ENCODE measurements at regions not wholly inside any gene's neighbourhood (a gene's known extent, or its start where the extent isn't known, plus 50 kb on each side); places are given as distances from the start of the nearest gene placed in this dataset.

DNA sequence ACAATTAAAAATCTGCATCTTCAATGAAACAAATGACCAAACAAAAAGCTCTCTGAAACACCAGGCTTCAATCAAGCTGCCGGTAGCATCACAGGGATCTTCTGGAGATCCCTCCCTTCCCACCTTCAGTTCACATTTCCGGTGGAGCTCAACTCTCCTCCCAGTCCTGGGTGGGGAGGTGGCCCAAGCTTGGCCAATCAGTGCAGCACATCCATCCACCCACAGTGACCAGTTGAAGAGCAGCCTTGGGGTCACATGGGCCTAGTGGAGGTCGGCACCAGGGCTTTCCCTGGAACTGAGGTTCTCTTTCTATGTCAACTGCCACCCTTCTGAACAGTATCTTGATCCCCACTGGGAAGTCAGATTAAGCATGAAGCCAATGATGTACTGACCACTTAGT is 620.1 kb upstream of the MGMT start:
- Histone ChIP-seq H3K9me3 (ENCODE audit: low read length) (no peaks in the 10 kb centered on the region), H3K27me3 (ENCODE audit: insufficient read depth, low read depth, low read length) (no peaks in the 10 kb centered on the region), H2AFZ (ENCODE audit: low read depth, low read length) (no peak overlapping the region), H3K9ac (ENCODE audit: low read length) (no peak overlapping the region), H4K20me1 (ENCODE audit: insufficient read depth) (no peaks in the 10 kb centered on the region), H3K79me2 (replicated peaks; ENCODE audit: insufficient read depth, low read length) (no peaks in the 10 kb centered on the region), H3K4me3 (ENCODE audit: low read length) (no peak overlapping the region), H3F3A (ENCODE audit: insufficient read depth, low read length, poor library complexity, severe bottlenecking) (no peaks in the 10 kb centered on the region), H3K4me2 (ENCODE audit: low read length) (no peak overlapping the region), H3K36me3 (ENCODE audit: insufficient read depth, low read length) (no peaks in the 10 kb centered on the region), H3K27ac (ENCODE audit: low read length) (no peak overlapping the region), H3K9me2 (ENCODE audit: insufficient read depth, low read length) (no peaks in the 10 kb centered on the region)
- no peak for TF ChIP-seq EZH2 (IDR thresholded peaks at IDR 0.05; ENCODE audit: borderline replicate concordance, insufficient read depth, low read length, poor library complexity, severe bottlenecking)
- no peak for TF ChIP-seq EP300 (conservative IDR thresholded peaks at IDR 0.05; ENCODE audit: poor library complexity, severe bottlenecking)
- no peak for TF ChIP-seq SMC3 (conservative IDR thresholded peaks at IDR 0.05; ENCODE audit: poor library complexity)
- TF ChIP-seq RAD21 (conservative IDR thresholded peaks at IDR 0.05), result no peak
- TF ChIP-seq MXI1 (conservative IDR thresholded peaks at IDR 0.05; ENCODE audit: poor library complexity, severe bottlenecking), result no peak
- TF ChIP-seq, protein P1, sequence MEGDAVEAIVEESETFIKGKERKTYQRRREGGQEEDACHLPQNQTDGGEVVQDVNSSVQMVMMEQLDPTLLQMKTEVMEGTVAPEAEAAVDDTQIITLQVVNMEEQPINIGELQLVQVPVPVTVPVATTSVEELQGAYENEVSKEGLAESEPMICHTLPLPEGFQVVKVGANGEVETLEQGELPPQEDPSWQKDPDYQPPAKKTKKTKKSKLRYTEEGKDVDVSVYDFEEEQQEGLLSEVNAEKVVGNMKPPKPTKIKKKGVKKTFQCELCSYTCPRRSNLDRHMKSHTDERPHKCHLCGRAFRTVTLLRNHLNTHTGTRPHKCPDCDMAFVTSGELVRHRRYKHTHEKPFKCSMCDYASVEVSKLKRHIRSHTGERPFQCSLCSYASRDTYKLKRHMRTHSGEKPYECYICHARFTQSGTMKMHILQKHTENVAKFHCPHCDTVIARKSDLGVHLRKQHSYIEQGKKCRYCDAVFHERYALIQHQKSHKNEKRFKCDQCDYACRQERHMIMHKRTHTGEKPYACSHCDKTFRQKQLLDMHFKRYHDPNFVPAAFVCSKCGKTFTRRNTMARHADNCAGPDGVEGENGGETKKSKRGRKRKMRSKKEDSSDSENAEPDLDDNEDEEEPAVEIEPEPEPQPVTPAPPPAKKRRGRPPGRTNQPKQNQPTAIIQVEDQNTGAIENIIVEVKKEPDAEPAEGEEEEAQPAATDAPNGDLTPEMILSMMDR (IDR thresholded peaks at IDR 0.05; ENCODE audit: poor library complexity, severe bottlenecking), result no peak
- TF ChIP-seq POLR2AphosphoS5 (IDR thresholded peaks at IDR 0.05), result no peak
- no peak for TF ChIP-seq TAF1 (IDR thresholded peaks at IDR 0.05; ENCODE audit: low read depth)
- TF ChIP-seq, protein P2, sequence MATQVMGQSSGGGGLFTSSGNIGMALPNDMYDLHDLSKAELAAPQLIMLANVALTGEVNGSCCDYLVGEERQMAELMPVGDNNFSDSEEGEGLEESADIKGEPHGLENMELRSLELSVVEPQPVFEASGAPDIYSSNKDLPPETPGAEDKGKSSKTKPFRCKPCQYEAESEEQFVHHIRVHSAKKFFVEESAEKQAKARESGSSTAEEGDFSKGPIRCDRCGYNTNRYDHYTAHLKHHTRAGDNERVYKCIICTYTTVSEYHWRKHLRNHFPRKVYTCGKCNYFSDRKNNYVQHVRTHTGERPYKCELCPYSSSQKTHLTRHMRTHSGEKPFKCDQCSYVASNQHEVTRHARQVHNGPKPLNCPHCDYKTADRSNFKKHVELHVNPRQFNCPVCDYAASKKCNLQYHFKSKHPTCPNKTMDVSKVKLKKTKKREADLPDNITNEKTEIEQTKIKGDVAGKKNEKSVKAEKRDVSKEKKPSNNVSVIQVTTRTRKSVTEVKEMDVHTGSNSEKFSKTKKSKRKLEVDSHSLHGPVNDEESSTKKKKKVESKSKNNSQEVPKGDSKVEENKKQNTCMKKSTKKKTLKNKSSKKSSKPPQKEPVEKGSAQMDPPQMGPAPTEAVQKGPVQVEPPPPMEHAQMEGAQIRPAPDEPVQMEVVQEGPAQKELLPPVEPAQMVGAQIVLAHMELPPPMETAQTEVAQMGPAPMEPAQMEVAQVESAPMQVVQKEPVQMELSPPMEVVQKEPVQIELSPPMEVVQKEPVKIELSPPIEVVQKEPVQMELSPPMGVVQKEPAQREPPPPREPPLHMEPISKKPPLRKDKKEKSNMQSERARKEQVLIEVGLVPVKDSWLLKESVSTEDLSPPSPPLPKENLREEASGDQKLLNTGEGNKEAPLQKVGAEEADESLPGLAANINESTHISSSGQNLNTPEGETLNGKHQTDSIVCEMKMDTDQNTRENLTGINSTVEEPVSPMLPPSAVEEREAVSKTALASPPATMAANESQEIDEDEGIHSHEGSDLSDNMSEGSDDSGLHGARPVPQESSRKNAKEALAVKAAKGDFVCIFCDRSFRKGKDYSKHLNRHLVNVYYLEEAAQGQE (IDR thresholded peaks at IDR 0.05; ENCODE audit: borderline replicate concordance), result no peak

DNA sequence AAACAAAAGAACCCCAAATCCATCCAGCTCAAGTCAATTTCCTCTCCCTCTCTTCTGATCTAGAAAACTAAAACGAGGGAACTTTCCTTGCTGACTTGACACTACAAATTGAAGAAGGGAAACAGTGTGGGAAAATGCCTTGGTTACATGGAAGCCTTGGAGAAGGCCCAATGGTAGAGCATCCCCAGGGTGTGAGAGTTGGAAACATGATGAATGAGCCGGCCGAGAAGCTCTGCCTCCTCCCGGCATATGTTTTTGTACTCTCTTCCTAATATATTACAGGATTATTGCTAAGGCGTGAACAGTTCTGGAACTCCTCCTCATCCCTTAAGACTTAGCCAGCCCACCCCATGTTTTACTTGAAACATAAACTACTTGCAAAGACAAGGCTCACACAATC is 618.2 kb upstream of the MGMT start:
- Histone ChIP-seq H3K4me3 (ENCODE audit: low read length) (no peak overlapping the region), H3K4me2 (ENCODE audit: low read length) (no peak overlapping the region), H3K27ac (ENCODE audit: low read length) (no peak overlapping the region), H4K20me1 (ENCODE audit: insufficient read depth) (no peaks in the 10 kb centered on the region), H3K27me3 (ENCODE audit: insufficient read depth, low read depth, low read length) (no peaks in the 10 kb centered on the region), H3K9me2 (ENCODE audit: insufficient read depth, low read length) (no peaks in the 10 kb centered on the region), H3K79me2 (replicated peaks; ENCODE audit: insufficient read depth, low read length) (no peaks in the 10 kb centered on the region), H3K9me3 (ENCODE audit: low read length) (no peaks in the 10 kb centered on the region), H3K9ac (ENCODE audit: low read length) (no peak overlapping the region), H3K36me3 (ENCODE audit: insufficient read depth, low read length) (no peaks in the 10 kb centered on the region), H2AFZ (ENCODE audit: low read depth, low read length) (no peak overlapping the region), H3F3A (ENCODE audit: insufficient read depth, low read length, poor library complexity, severe bottlenecking) (no peaks in the 10 kb centered on the region)
- TF ChIP-seq EZH2 (IDR thresholded peaks at IDR 0.05; ENCODE audit: borderline replicate concordance, insufficient read depth, low read length, poor library complexity, severe bottlenecking), result no peak
- TF ChIP-seq MXI1 (conservative IDR thresholded peaks at IDR 0.05; ENCODE audit: poor library complexity, severe bottlenecking), result no peak

DNA sequence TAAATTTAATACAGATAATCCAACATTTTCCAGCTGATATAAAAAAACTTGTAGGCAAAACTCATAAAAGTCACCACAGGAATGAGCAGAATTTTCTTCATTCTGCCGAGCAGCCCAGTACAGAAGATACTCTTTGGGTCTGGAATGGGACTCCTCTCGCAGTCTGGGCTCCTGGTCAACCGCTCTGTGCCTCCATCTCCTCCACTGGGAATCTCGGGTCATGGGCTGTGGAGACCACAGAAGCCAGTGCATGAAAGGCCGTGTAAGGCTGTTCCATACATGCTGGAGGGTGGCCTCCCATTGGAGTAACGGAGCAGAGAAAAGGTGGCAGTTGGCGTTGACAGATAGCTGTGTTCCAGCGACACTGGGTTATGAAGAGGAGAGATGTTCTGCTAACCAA is 616.4 kb upstream of the MGMT start:
- Histone ChIP-seq H3K4me3 (ENCODE audit: low read length) (no peak overlapping the region), H3K9me2 (ENCODE audit: insufficient read depth, low read length) (no peaks in the 10 kb centered on the region), H3F3A (ENCODE audit: insufficient read depth, low read length, poor library complexity, severe bottlenecking) (no peaks in the 10 kb centered on the region), H2AFZ (ENCODE audit: low read depth, low read length) (no peak overlapping the region), H3K27me3 (ENCODE audit: insufficient read depth, low read depth, low read length) (no peaks in the 10 kb centered on the region), H3K9me3 (ENCODE audit: low read length) (no peaks in the 10 kb centered on the region), H3K79me2 (replicated peaks; ENCODE audit: insufficient read depth, low read length) (no peaks in the 10 kb centered on the region), H3K4me2 (ENCODE audit: low read length) (no peak overlapping the region), H3K36me3 (ENCODE audit: insufficient read depth, low read length) (no peaks in the 10 kb centered on the region), H3K9ac (ENCODE audit: low read length) (no peak overlapping the region), H4K20me1 (ENCODE audit: insufficient read depth) (no peaks in the 10 kb centered on the region), H3K27ac (ENCODE audit: low read length) (no peak overlapping the region)
- TF ChIP-seq RAD21 (conservative IDR thresholded peaks at IDR 0.05) (no peak), EP300 (conservative IDR thresholded peaks at IDR 0.05; ENCODE audit: poor library complexity, severe bottlenecking) (no peak), SMC3 (conservative IDR thresholded peaks at IDR 0.05; ENCODE audit: poor library complexity) (no peak), TAF1 (IDR thresholded peaks at IDR 0.05; ENCODE audit: low read depth) (no peak), MXI1 (conservative IDR thresholded peaks at IDR 0.05; ENCODE audit: poor library complexity, severe bottlenecking) (no peak), POLR2AphosphoS5 (IDR thresholded peaks at IDR 0.05) (no peak)
- TF ChIP-seq, protein P2 (IDR thresholded peaks at IDR 0.05; ENCODE audit: borderline replicate concordance), result no peak
- TF ChIP-seq, protein P1 (IDR thresholded peaks at IDR 0.05; ENCODE audit: poor library complexity, severe bottlenecking), result no peak
